NCI-H226 (cell line): ENCODE measurements at regions not wholly inside any gene's neighbourhood (a gene's known extent, or its start where the extent isn't known, plus 50 kb on each side); places are given as distances from the start of the nearest gene placed in this dataset.

ENCODE experiments used
- DNase-seq: peaks from one replicate; pipeline ENCODE4 v3.0.0-alpha.2; 2015

DNA sequence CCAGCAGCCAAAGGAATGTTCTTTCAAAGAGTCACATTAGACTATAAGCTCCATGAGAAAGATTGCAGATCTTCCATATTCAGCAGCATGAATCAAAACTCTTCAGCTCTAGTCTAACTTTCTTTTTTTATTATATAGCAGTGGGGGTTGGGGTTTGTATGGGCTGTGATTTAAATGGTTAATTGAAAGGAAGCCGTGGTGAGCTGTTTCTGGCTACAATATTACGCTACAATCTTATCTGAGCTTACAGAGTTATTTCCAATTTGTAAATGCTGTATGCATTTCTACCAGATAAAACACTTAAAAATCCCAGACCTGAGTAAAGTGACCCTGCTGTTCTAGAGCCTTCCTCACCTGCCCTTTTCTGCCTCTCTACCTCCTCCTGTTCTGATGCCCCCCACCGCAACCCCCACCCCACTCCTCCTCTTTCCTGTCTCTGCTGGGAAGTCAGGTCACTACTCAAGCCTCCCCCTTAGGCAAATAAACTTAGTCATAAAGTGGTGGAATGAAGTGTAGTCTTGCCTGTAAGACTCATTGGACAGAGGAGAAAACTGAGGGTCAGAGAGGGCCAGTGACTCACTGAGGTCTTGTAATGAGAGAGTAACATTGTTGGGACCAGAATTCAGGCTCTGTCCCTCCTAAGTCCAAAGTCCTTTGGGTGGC lies 1089.5 kb downstream of the BCL11B start:
- DNase-seq: no peak

DNA sequence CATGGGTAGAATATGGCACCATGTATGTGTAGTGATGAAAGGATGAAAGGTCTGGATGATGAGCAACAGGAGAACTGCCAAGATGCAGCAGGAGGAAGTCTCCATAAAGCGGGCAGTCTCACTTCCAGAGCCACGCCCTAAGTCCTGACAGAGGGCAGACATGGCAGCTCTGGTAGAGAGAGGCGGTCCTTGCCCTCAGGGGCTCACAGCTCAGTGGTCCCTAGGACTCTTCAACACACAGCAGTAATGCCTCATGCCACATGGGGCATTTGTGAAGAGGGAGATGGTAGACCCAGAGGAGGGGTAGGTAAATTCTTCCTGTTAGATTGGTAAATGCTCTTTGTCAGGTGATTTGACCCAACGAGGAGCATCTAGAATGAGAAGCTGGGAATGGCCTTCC lies 1088.4 kb downstream of the BCL11B start:
- no peak for DNase-seq

DNA sequence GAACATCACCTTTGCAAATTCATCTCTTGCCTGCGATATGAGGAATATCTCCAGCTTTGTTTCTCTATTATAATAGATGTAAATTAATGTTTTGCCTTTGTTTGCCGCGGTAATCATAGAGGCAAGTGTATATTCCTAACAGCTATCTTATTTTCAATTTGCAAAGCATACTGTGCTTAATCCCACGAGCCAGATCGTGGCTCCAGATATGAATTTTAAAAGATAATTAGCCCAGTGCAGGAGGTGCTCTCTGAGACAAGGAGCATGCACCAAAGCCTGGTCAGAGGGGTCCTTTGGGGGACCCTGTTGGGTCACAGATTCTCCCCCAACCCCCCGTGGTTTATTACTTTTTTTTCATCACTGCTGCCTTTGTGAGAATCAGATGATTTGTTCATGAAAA lies 1087.5 kb downstream of the BCL11B start:
- DNase-seq: no peak

DNA sequence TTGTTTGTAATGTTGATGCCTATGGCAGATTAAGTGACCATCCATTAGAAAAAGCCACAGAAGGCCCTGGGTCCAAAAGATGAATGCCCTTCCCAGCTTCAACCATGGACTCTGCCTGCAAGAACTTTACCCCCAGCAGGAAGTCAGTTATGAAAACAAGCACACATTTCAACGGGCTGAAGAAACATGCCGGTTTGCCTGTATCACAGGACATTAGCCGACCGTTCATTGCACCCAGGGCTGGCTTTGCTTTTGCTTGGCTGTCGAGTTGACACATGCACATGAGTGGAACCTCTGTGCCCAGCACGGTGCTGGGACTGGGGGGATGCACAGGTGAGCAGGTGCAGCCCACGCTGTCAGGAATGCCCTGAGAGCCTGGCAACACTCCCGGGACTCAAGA lies 1087.0 kb downstream of the BCL11B start:
- no peak for DNase-seq

DNA sequence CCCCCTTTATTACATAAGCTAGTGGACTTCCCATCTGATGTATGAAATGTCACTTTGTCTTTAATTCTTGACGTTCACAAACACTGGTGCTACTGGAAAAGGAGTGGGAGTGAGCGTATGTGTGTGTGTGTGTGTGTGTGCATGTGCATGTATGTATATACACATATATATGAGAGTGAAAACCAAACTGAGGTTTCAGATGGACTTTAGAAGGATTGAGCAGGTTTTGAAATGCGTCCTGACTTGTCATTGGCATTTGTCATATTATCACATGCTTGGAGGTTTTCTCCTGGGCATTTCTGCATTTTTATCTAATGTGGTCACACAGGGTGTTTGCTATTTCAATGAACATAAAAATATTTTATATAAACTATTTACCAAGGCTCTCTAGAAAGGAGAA lies 1085.9 kb downstream of the BCL11B start:
- no peak for DNase-seq

DNA sequence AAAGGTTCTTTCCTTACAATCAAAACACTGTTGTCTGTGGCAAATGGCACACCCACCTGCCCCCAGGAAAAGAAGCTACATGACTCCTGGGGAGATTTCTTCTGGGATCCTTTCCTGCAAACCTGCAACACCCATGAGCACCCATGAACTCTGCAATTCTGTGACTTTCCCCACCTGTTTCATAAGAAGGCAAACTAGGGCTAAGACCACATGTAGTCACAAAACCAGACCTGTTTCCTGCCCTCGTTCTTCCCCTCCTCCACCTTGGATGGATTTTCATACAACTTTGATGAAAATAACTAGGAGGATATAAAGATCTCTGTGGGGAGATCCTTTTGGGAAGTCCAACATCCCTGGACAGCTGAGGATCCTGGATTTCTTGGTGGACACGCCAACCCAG lies 1084.7 kb downstream of the BCL11B start:
- DNase-seq: no peak

DNA sequence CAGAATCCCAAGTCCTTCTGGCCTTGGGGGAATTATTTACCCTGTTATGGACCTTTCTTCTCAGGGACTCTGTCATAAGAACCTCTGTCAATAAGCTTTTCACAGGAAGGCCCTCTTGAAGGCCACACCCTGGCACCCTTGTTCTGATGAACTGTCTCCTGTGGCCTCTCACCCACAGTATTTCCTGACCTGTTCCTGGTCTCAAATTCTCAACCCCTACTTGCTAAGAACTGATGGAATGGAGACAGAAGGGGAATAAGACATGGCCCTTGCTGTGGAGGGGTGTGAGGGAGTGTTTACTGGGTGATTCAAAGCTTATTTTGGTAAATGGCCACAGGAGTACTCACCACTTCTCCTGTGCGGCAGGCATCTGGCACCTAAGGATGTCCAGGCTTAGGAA lies 1082.9 kb downstream of the BCL11B start:
- DNase-seq: no peak

DNA sequence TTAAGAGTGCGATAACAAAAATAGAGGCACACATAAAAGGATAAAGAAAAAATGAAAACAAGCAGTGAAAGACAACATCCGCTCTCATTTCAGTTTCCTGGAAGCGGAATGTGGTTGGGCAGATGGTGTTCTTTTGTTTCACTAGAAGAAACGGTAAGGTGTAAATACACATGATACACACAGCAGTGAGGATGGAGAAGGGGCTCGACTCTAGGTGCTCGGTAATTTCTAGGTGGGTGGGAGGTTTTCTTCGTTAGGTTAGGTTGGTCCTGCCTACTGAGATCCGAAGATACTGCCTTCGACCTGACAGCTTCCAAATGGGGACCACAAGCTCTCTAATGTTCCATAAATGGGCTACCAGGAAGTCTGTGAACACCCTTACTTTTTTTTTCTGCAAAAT lies 1082.5 kb downstream of the BCL11B start:
- DNase-seq: no peak

DNA sequence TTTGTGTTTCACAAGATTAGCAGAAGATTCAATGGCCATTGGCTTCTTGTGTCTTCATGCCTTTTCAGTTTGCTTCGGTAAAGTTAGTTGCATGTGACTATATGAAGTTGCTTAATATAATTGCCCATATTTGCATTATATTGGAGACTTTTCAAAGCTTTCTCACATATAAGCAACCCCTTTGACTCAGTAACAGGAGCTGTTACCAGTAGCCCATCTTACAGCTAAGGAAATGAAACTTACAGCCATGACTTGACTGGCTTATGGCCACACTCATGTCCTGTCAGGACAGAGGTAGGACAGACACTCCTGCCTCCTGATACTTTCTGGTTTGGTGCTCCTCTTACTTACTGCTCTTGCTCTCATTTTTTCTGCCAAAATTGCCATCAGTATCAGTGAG lies 1082.1 kb downstream of the BCL11B start:
- DNase-seq: no peak

DNA sequence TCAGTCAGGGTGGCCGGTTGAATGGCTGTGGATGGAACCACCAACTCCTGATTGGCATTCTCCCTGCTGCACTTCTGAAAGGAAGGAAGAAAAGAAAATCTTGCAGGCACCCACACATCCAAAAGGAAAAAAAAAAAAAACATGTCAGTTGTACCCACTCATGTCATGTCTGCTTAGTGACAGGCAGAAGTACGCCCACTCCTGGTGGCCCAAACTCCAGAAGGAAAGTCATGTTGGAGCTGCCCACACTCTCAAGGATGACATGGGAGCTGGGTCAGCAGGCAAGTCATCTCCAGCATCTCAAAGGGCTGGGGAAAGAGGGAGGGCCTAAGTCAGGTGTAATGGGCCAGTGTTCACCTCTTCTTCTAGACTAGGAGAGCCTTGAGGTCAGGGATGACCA lies 1079.1 kb downstream of the BCL11B start:
- no peak for DNase-seq

DNA sequence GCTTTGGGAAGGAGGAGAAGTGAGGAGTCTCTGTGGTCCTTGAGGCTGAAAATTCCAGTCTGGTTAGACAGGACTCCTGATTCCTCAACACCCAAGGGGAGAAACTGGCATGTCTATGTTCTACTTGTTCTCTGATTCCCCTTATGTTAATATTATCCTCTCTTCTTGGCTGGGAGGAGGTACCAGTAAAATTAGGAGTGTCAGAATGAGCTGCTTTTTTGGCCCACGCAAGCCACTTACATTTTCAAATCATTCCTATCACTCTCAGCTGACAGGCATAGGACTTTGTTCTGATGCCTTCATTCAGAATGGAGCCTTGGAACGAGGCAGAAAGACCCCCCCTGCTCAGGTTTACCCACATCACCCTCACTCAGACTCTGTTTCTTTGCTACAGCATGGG lies 1077.2 kb downstream of the BCL11B start:
- no peak for DNase-seq

DNA sequence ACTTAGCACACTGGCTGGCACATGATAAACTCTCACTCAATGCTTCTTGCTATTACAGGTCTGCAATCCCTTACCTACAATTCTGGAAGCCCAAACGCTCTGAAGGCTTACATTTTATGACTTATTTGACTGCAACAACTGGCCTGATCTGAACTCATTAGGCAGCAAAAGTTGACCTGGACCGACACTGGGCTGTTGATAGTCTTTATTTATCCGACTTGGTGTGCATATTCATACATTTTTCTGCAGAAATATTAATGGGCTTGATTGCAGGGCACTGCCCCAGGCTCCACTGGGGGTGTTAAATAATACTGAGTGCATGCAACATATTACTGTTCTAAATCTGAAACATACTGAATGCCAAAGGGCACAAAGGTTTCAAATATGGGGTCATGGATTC lies 1076.7 kb downstream of the BCL11B start:
- no peak for DNase-seq

DNA sequence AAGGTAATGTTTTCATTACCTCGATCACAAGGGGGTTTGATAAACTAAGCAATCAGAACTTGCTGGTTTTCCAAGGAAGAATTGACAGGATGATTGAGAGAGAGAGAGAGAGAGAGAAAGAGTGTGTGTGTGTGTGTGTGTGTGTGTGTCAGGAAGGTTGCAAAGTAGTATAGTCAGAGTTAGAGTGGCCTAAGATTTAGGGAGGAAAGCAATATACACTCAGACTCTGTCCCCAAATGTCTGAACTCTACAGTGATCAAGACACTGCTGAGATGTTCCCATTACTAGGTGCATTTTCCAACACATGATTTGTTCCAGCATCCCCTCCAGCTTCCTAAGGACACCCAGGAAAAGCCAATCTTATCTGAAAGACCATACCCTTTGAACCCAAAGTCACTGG lies 1074.1 kb downstream of the BCL11B start:
- no peak for DNase-seq

DNA sequence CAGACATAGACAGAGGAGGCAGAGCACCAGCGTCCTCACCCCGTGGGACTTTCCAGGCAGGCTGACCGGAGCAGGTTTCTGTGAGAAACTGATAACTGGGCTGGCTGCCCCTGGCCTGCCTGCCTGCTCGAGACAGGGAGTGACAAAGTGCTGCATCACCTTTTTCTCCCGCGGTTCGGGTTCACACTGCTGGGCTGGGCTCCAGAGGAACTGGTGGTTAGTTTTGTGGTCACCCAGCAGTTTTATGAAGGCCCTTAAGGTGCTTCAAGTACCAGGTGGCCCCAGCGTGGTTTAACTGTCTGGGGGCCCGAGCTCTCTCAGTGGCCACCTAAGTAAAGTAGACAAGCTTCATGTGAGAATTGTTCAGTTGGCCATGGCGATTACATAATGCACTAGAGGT lies 1073.6 kb downstream of the BCL11B start:
- no peak for DNase-seq

DNA sequence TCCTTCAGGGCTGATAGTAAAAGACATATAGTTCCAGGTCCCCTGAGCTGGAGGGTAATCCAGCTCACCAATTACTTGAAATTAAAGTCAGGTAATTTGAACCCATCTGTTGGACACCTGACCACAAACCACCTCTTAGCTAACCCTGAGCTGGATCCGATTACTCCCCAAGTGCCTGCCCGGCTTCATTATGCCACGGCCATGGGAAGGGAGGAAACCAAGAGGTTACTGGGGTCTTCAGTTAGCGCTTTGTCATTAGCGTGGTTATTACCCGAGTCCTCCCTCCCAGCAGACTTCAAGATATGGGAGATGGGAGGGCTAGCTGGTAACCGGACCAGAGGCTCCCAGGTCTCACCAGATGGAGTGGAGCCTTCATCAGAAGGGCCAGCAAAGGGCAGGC lies 1071.4 kb downstream of the BCL11B start:
- DNase-seq: no peak

DNA sequence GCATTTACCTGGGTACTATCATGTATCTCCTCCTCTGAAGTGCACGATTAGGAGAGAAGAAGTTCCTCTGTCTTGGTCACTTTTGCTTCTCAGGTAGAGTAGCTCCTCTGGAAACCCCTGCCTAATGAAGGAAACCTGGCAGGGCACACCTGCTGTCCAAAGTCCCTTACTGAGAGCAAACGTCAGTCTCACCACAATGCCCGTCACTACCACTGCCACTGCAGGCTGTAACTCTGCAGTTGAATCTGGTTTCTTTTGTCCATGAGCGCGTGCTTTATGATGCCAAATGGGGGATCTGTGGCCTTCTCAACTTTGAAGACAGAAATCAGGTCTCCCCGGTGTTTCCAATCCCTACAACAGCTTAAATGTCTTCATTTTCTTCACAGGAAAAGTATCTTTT lies 1068.6 kb downstream of the BCL11B start:
- DNase-seq: no peak

DNA sequence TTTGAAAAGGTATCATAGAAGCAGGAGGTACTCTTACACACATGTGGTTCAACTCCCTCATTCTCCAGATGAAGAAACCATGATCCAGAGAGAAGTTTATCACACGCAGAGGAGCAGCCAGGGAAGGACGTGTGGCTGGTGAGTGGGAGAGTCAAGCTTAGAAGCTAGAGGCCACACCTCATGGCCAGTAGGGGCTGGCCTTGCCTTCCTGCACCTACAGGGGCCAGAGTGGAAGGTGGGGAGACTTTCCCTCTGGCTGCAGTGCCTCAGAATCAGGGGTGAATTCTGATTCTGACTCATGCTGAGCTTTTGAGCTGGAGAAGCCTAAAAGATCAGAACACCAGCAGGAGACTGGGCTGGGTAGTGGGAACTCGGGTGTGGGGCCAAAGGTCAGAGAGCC lies 1067.9 kb downstream of the BCL11B start:
- DNase-seq: no peak

DNA sequence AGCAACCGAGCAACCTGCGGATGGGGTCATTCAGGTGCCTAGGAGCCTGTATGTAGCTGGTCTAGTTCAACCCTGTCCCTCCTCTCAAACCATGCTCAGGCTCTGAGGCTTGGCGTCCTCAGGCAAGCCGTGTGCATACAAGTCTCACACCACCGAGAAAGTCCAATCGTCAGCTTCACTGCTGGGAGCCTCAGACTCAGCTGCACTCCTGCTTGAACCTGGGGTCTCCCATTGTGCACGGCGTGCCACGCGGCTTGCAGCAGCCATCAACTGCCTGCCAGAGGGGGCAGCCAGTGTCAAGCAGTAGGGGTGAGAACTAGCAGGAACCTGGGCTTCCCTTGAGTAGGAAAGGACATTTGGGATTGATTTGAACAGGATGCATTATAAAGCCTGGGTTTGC lies 1064.6 kb downstream of the BCL11B start:
- DNase-seq: no peak

DNA sequence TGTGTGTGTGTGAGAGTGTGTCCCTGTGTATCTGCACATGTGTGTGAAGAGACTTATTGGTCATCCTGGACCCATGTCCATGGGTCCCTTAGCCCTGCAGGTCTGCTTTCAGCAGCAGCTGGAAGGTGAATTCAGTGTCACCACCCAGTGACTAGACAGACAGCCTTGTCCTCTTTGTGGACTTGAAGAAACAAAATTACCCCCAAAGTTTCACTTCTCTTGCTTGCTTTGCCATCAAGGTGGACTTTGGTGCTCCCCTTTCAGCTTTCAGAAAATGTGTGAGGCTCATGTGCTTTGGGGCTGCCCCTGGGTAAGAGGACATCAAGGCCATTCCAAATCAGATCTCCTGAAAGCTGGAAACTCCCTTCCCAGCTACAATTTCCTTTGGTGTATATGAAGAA lies 1063.8 kb downstream of the BCL11B start:
- DNase-seq: no peak

DNA sequence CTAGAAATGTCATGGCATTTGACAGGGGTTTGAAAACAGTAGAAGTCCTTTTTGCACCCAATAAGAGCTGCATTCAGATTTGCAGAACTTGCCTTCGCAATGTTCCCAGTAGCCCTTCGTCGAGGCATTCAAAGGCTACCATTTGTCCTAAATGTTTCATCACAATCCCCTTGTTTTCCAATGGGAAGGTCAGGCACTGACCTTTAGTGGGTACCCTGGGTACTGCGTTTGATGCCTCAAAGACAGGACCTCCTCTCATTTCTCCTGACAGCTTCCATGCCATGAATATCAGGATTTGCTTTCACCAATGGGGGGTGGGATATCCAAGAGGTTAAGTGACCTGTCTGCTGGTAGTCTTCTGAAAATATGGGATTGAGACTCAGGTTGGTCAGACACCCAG lies 1063.1 kb downstream of the BCL11B start:
- no peak for DNase-seq

DNA sequence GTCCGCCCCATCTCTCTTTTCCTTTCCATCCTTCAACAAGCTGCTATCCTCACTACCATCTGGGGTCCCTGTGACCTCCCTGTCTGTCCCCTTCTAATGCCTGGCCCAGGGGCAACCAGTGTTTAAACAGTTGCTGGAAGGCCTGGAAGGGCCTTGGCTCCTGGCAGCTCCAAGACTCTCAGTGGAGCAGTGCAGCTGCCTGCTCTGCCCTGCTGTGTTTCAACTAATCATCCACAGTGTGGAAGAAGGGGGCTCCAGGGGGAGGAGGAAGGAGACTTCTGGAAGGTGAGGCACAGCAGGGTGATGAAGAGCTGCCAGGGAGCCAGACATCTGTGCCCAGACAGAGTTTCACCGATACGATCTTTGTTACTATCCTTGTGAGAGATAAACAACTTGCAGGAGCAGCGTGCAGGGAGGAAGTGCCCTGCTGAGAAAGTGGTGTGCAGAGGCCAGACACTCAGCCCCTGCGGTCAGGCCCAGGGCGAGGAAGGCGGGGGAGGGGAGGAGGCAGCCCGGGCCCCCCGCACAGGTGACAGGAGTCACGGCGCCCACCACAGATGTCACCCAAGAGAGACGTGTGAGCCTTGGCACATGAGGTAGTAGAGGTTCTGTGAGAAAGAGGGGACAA lies 1061.8 kb downstream of the BCL11B start:
- no peak for DNase-seq

DNA sequence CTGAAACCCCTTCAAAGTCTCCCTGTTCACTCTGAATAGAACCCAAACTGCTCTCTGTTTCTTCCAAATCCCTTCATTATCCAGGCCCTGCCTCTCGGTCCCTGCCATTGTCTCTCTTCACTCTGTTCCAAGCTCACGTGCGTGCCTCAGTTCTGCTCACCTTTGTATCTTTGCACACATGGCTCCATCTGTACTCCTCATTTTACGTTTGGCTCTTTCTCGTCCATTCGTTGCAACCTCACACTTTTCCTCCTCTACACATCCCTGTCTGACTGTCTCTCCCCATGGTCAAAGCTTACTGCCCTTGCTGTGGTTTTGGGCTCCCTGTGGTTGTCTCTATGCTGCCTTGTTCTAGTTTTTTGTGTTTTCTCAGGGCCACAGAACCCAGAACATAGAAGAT lies 1054.5 kb downstream of the BCL11B start:
- DNase-seq: no peak

DNA sequence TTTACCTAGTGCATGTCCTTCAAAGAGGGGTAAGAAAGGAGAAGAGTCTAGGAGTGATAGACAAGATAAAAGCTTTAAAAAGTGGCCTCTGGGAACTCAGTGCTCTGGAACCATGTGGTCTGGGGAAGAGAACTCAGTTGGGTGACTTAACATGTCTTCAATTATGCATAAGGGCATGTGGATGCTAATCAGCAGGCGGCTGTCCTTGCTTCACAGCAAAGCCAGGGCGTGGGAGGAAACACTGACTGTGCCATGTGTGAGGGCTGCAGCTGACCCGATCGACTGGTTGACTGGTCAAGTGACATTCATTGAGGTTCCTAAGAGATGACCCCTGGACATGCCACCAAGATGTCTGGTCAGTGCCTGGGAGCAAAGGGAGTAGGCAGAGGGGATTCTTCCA lies 1053.8 kb downstream of the BCL11B start:
- DNase-seq: no peak

DNA sequence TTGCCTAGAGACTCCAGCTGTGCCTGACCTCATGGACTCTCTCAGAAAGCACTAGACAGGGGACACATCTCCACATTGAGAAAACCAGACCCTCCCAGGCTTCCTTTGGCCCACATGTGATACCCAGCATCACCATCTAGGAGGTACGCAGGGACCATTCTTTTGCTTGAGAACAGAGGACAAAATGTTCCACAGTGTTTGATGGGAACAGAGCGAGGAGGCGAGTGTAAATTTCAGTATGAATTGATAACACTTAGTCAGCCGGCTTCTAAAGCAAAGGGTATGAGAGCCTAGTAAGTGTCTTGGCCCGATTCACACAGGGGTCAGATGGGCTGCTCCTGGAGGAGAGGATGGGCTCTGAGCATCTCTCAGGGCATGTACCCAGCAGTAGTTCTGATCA lies 1052.4 kb downstream of the BCL11B start:
- DNase-seq: no peak

DNA sequence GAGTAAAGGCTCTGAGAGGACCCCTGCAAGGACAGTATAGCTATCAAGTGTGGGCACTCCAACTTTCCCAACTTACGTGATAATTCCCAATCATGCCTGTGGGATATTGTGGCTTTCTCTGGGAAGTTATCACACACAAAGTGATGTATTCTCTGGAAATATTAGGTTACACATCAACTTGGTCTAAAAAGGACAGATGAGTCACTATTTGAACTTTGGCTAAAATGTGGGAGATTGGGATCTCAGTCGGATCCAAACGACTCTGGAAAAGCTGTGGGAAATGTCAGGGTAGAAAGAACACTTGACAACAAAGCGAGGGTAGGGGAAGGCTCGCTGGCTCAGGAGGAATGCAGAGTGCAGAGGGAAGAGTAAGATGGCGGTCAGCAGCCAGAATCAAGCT lies 1048.9 kb downstream of the BCL11B start:
- DNase-seq: no peak
